H9 (cell line): ENCODE measurements at regions not wholly inside any gene's neighbourhood (a gene's known extent, or its start where the extent isn't known, plus 50 kb on each side); places are given as distances from the start of the nearest gene placed in this dataset.

Source experiments
- DNase-seq: peaks from one replicate; pipeline ENCODE4 v3.0.0-alpha.2; 2017
- H2AFZ ChIP-seq: one replicate; pipeline ENCODE4 v1.6.1; 2013; ENCODE audit warnings: mild to moderate bottlenecking, low read length, control low read depth, moderate library complexity
- H2AK5ac ChIP-seq: 2 replicates; pipeline ENCODE4 v1.6.1; 2013; ENCODE audit warnings: low read length, control low read depth, mixed read lengths; ENCODE audit not compliant: insufficient read length
- H2BK120ac ChIP-seq: one replicate; pipeline ENCODE4 v1.6.1; 2013; ENCODE audit warnings: low read depth, mild to moderate bottlenecking, low read length, control low read depth, inconsistent platforms; ENCODE audit not compliant: poor library complexity, severe bottlenecking
- H2BK12ac ChIP-seq: 2 replicates; pipeline ENCODE4 v1.6.1; 2013; ENCODE audit warnings: low read length, control low read depth, mixed read lengths, low read depth; ENCODE audit not compliant: insufficient read length
- H2BK15ac ChIP-seq: 2 replicates; pipeline ENCODE4 v1.6.1; 2013; ENCODE audit warnings: low read depth, low read length, control low read depth
- H2BK20ac ChIP-seq: one replicate; pipeline ENCODE4 v1.6.1; 2013; ENCODE audit warnings: low read depth, mild to moderate bottlenecking, low read length, control low read depth, inconsistent platforms; ENCODE audit not compliant: poor library complexity, severe bottlenecking
- H2BK5ac ChIP-seq: 2 replicates; pipeline ENCODE4 v1.6.1; 2013; ENCODE audit warnings: low read length, control low read depth, mixed read lengths; ENCODE audit not compliant: insufficient read length
- H3K14ac ChIP-seq: 2 replicates; pipeline ENCODE4 v1.6.1; 2013; ENCODE audit warnings: low read length, control low read depth; ENCODE audit not compliant: insufficient read depth
- H3K18ac ChIP-seq: 2 replicates; pipeline ENCODE4 v1.6.1; 2013; ENCODE audit warnings: low read depth, mild to moderate bottlenecking, mixed read lengths, low read length, control low read depth; ENCODE audit not compliant: insufficient read length
- H3K23ac ChIP-seq: 2 replicates; pipeline ENCODE4 v1.6.1; 2013; ENCODE audit warnings: low read length, control low read depth, mixed read lengths, low read depth; ENCODE audit not compliant: insufficient read length
- H3K23me2 ChIP-seq: 2 replicates; pipeline ENCODE4 v1.6.1; 2013; ENCODE audit warnings: low read depth, mild to moderate bottlenecking, mixed read lengths, low read length, control low read depth; ENCODE audit not compliant: insufficient read length, poor library complexity, severe bottlenecking
- H3K27ac ChIP-seq: 2 replicates; pipeline ENCODE4 v1.5.1; 2013; ENCODE audit warnings: low read length, control low read depth, mixed read lengths, low read depth; ENCODE audit not compliant: insufficient read length
- H3K27me3 ChIP-seq: 2 replicates; pipeline ENCODE4 v1.6.1; 2013; ENCODE audit warnings: low read length, control low read depth, inconsistent platforms; ENCODE audit not compliant: insufficient read depth
- H3K4ac ChIP-seq: 2 replicates; pipeline ENCODE4 v1.6.1; 2013; ENCODE audit warnings: low read depth, mild to moderate bottlenecking, control low read depth, inconsistent platforms, low read length, moderate library complexity
- H3K4me1 ChIP-seq: 2 replicates; pipeline ENCODE4 v1.6.1; 2013; ENCODE audit warnings: low read length, control low read depth, inconsistent platforms; ENCODE audit not compliant: insufficient read depth
- H3K4me2 ChIP-seq: 2 replicates; pipeline ENCODE4 v1.6.1; 2013; ENCODE audit warnings: low read length, control low read depth, mixed read lengths; ENCODE audit not compliant: insufficient read length, insufficient read depth
- H3K56ac ChIP-seq: 2 replicates; pipeline ENCODE4 v1.6.1; 2013; ENCODE audit warnings: low read depth, mild to moderate bottlenecking, mixed read lengths, low read length, control low read depth; ENCODE audit not compliant: insufficient read length
- H3K79me1 ChIP-seq: 2 replicates; pipeline ENCODE4 v1.6.1; 2013; ENCODE audit warnings: low read depth, mild to moderate bottlenecking, moderate library complexity, low read length, control low read depth, inconsistent platforms; ENCODE audit not compliant: insufficient read depth, poor library complexity, severe bottlenecking
- H3K79me2 ChIP-seq: 2 replicates; pipeline ENCODE4 v1.6.1; 2013; ENCODE audit warnings: low read length, control low read depth, inconsistent platforms; ENCODE audit not compliant: insufficient read depth
- H3K9ac ChIP-seq: 2 replicates; pipeline ENCODE4 v1.6.1; 2013; ENCODE audit warnings: low read length, control low read depth, mixed read lengths; ENCODE audit not compliant: insufficient read length; ENCODE audit errors: extremely low read depth
- H3K9me3 ChIP-seq: one replicate; pipeline ENCODE4 v1.6.1; 2013; ENCODE audit warnings: low read depth, low read length, inconsistent platforms; ENCODE audit not compliant: control insufficient read depth
- H3T11ph ChIP-seq: one replicate; pipeline ENCODE4 v1.6.1; 2013; ENCODE audit warnings: mild to moderate bottlenecking, low read length, control low read depth, inconsistent platforms
- H4K20me1 ChIP-seq: one replicate; pipeline ENCODE4 v1.6.1; 2013; ENCODE audit not compliant: control insufficient read depth, insufficient read length, insufficient read depth
- H4K5ac ChIP-seq: 2 replicates; pipeline ENCODE4 v1.6.1; 2013; ENCODE audit warnings: low read depth, mild to moderate bottlenecking, mixed read lengths, low read length, control low read depth; ENCODE audit not compliant: insufficient read length
- H4K8ac ChIP-seq: replicated peaks from 2 replicates; pipeline ENCODE4 v1.6.1; 2013; ENCODE audit warnings: low read length, control low read depth, mixed read lengths, low read depth; ENCODE audit not compliant: insufficient read length
- H4K91ac ChIP-seq: 2 replicates; pipeline ENCODE4 v1.6.1; 2013; ENCODE audit warnings: low read depth, mild to moderate bottlenecking, moderate library complexity, mixed read lengths, low read length, control low read depth; ENCODE audit not compliant: insufficient read length
- H3K27ac Mint-ChIP-seq, 3 experiments: 2 replicates in 2 of 3; 3 replicates in 1 of 3; pipeline ENCODE4 v1.8.0; 2020 to 2021; ENCODE audit warnings: mixed read lengths in 3 of 3, mild to moderate bottlenecking in 1 of 3, moderate library complexity in 1 of 3
- H3K27me3 Mint-ChIP-seq: 2 replicates; pipeline ENCODE4 v1.8.0; 2021; ENCODE audit warnings: low read depth, mild to moderate bottlenecking, moderate library complexity, mixed read lengths
- H3K36me3 Mint-ChIP-seq, 3 experiments: 2 replicates in 2 of 3; 3 replicates in 1 of 3; pipeline ENCODE4 v1.8.0; 2020 to 2021; ENCODE audit warnings: low read depth in 3 of 3, mixed read lengths in 3 of 3; ENCODE audit not compliant: insufficient read depth in 1 of 3
- H3K4me1 Mint-ChIP-seq, 2 experiments: 2 replicates each; pipeline ENCODE4 v1.8.0; 2020; ENCODE audit warnings: mixed read lengths in 2 of 2
- H3K4me3 Mint-ChIP-seq, 2 experiments: 2 replicates in 1 of 2; 3 replicates in 1 of 2; pipeline ENCODE4 v1.8.0; 2020 to 2021; ENCODE audit warnings: mild to moderate bottlenecking in 2 of 2, mixed read lengths in 2 of 2, moderate library complexity in 1 of 2
- H3K9me3 Mint-ChIP-seq, 2 experiments: 2 replicates in 1 of 2; 3 replicates in 1 of 2; pipeline ENCODE4 v1.8.0; 2020; ENCODE audit warnings: mild to moderate bottlenecking in 2 of 2, mixed read lengths in 2 of 2, moderate library complexity in 1 of 2
- WGBS: extraction: QIAGEN DNeasy Blood & Tissue Kit; methylation state at CpG from one replicate; pipeline ENCODE4 v1.1.7; 2013; ENCODE audit warnings: missing lambda C conversion rate, low lambda C conversion rate, mixed read lengths; ENCODE audit not compliant: insufficient read length; ENCODE audit errors: extremely low coverage; 5-methylcytosine and 5-hydroxymethylcytosine counted together
- TF ChIP-seq, protein P1 (sequence below): fragments of 200-600 bp; sonication (generic); conservative IDR thresholded peaks from 3 replicates; pipeline ENCODE4 v1.8.0; 2021; ENCODE audit warnings: antibody characterized with exemption, mild to moderate bottlenecking

DNA sequence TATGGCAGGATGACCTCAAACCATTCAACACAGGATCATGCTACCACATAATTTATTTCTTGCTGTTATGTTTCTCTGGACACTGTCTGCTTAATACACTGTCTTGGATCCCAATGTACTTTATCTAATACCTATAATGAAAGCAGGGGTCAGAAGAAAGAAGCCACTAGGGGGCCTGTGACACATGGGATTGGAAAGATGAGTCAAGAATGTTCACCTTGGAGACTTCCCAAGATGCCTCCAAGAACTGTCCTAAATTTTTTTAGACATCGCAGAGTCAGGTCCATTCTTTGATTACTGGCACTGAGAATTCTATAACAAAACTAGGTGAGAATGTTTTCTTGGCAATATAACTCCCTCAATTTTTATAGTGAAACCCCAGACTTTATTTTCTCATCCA lies 305.8 kb upstream of the SMARCA2 start:
- Histone ChIP-seq H3K4me1 (no peaks in the 10 kb centered on the region), H4K8ac (no peak overlapping the region), H3K23ac (no peak overlapping the region), H3K23me2 (no peaks in the 10 kb centered on the region), H3K56ac (no peak overlapping the region), H3K14ac (no peak overlapping the region), H3K79me2 (no peaks in the 10 kb centered on the region), H2BK15ac (no peak overlapping the region), H4K5ac (no peak overlapping the region), H2BK120ac (no peak overlapping the region), H2BK5ac (no peak overlapping the region), H3K27ac (no peak overlapping the region), H3K9ac (no peak overlapping the region), H2AK5ac (no peak overlapping the region), H3K9me3 (no peaks in the 10 kb centered on the region), H2BK20ac (no peak overlapping the region), H3K4me2 (no peak overlapping the region), H2BK12ac (no peak overlapping the region), H3T11ph (no peak overlapping the region), H3K27me3 (no peaks in the 10 kb centered on the region), H3K79me1 (no peaks in the 10 kb centered on the region), H4K20me1 (no peaks in the 10 kb centered on the region), H2AFZ (no peak overlapping the region), H4K91ac (no peak overlapping the region), H3K18ac (no peak overlapping the region), H3K4ac (no peak overlapping the region)
- Mint-ChIP-seq H3K36me3 (no peaks in the 10 kb centered on the region), H3K9me3 (peaks cover 3% of the 10 kb centered on the region in 2 experiments; a peak in 1 of 5 replicates), H3K4me3 (no peak overlapping the region), H3K4me1 (peaks cover 0 to 9% of the 10 kb centered on the region in 2 experiments; a peak in 2 of 4 replicates), H3K27ac (no peak overlapping the region), H3K27me3 (no peaks in the 10 kb centered on the region)
- TF ChIP-seq, protein P1, sequence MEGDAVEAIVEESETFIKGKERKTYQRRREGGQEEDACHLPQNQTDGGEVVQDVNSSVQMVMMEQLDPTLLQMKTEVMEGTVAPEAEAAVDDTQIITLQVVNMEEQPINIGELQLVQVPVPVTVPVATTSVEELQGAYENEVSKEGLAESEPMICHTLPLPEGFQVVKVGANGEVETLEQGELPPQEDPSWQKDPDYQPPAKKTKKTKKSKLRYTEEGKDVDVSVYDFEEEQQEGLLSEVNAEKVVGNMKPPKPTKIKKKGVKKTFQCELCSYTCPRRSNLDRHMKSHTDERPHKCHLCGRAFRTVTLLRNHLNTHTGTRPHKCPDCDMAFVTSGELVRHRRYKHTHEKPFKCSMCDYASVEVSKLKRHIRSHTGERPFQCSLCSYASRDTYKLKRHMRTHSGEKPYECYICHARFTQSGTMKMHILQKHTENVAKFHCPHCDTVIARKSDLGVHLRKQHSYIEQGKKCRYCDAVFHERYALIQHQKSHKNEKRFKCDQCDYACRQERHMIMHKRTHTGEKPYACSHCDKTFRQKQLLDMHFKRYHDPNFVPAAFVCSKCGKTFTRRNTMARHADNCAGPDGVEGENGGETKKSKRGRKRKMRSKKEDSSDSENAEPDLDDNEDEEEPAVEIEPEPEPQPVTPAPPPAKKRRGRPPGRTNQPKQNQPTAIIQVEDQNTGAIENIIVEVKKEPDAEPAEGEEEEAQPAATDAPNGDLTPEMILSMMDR, result peak; percentile 50; the same call in 2 of the 3 replicates
- no CpG with 5 or more reads among the region's 1 CpG for WGBS
- no peak for DNase-seq
